Esophagus squamous epithelium (tissue), 4 donors: ENCODE measurements at regions not wholly inside any gene's neighbourhood (a gene's known extent, or its start where the extent isn't known, plus 50 kb on each side); places are given as distances from the start of the nearest gene placed in this dataset.

ENCODE experiments used
- CTCF ChIP-seq, 6 experiments: fragments of 450-650 bp in 4 of 6; fragments of 200-600 bp in 2 of 6; sonication (generic) in 2 of 6; IDR thresholded peaks; one replicate each; pipeline ENCODE4 v1.5.1; 2016 to 2019; ENCODE audit warnings: antibody characterized with exemption in 6 of 6, mild to moderate bottlenecking in 4 of 6, moderate library complexity in 4 of 6
- POLR2A ChIP-seq, 4 donors: fragments of 450-650 bp; IDR thresholded peaks; one replicate each; pipeline ENCODE4 v1.6.1; 2017; ENCODE audit warnings: antibody characterized with exemption in 4 of 4, mild to moderate bottlenecking in 4 of 4, moderate library complexity in 3 of 4

DNA sequence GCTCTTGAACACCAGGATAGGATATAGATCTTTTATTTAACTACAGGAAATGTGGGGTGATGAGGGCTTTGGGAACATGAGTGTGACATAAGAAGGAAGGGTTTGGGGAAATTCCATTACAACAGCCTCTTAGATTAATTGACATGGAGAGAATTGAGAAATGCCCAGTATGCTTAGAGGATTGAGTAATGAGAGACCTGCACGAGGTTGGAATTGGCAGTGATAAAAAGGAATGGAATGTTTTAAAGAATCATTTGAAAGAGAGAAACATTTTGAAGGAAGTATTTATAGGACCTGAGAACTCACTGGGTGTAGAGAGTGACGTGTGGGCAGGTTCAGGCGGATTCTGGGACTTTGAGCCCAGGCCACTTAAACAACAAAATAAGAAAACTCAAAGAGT, 227.0 kb downstream of the BMP2 start:
- TF ChIP-seq CTCF (IDR thresholded peaks at IDR 0.05) (no peak), POLR2A (IDR thresholded peaks at IDR 0.05) (no peak)
